ENCODE measurements at regions not wholly inside any gene's neighbourhood (a gene's known extent, or its start where the extent isn't known, plus 50 kb on each side); places are given as distances from the start of the nearest gene placed in this dataset.

- Histone ChIP-seq H3K27ac (ENCODE audit: low read depth in 1 of 2, low read length in 2 of 2) (no peak overlapping the region), H3K36me3 (ENCODE audit: control insufficient read depth in 1 of 2, insufficient read depth in 2 of 2, low read length in 1 of 2) (no peaks in the 10 kb centered on the region), H3K4me1 (ENCODE audit: control insufficient read depth in 1 of 2, insufficient read depth in 2 of 2, low read length in 2 of 2) (no peaks in the 10 kb centered on the region), H3K9me3 (ENCODE audit: control insufficient read depth, low read length) (peaks cover 4% of the 10 kb centered on the region), H3K27me3 (ENCODE audit: control insufficient read depth in 1 of 2, insufficient read depth in 2 of 2, low read length in 1 of 2) (no peaks in the 10 kb centered on the region), H3K4me3 (ENCODE audit: low read length in 2 of 2) (no peak overlapping the region)
- intact Hi-C loops (cut with DNase I) = no loop called here
- no peak for DNase-seq
- 91 to 100% methylated on average over 1 of the region's 1 CpG for WGBS, 2 donors
- ATAC-seq (ENCODE audit: low FRiP score) = no peak
These were observed 54.1 kb upstream of the BRD7 start for GRCh38 chr16:50422926-50423325.

- H3K27me3 ChIP-seq (ENCODE audit: control insufficient read depth in 1 of 2, insufficient read depth in 2 of 2, low read length in 1 of 2) = no peaks in the 10 kb centered on the region
- H3K4me1 ChIP-seq (ENCODE audit: control insufficient read depth in 1 of 2, insufficient read depth in 2 of 2, low read length in 2 of 2) = no peaks in the 10 kb centered on the region
- H3K4me3 ChIP-seq (ENCODE audit: low read length in 2 of 2) = no peak overlapping the region
- ATAC-seq (ENCODE audit: low FRiP score) (no peak), DNase-seq (no peak)
- intact Hi-C loops (cut with DNase I) = no loop called here
- peaks cover 4% of the 10 kb centered on the region for H3K9me3 ChIP-seq (ENCODE audit: control insufficient read depth, low read length)
- H3K36me3 ChIP-seq (ENCODE audit: control insufficient read depth in 1 of 2, insufficient read depth in 2 of 2, low read length in 1 of 2) = no peaks in the 10 kb centered on the region
- no peak overlapping the region for H3K27ac ChIP-seq (ENCODE audit: low read depth in 1 of 2, low read length in 2 of 2)
These were observed 50.3 kb upstream of the BRD7 start for GRCh38 chr16:50419116-50419515.

All from aorta (tissue), 5 donors.